ENCODE measurements at regions not wholly inside any gene's neighbourhood (a gene's known extent, or its start where the extent isn't known, plus 50 kb on each side); places are given as distances from the start of the nearest gene placed in this dataset.

DNA sequence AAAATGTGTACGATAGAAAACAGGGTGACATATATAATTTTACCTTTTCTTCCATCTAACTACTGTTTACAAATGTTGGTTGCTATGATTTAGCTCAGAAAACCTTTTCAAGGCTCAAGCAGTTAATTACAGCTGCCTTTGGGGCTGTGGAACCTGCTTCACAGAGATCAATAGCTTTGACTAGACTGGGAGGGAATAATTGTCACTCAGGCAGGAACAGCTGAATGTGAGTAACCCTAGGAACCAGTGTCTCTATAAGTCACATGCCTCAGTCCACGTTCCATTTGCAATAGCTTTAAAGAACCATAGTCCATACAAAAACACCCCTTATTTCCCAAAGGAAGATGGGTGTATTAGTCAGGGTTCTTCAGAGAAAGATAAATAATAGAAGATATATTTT, 306.8 kb upstream of the ERCC4 start:
- Histone ChIP-seq H3K36me3 (no peaks in the 10 kb centered on the region), H3K27me3 (no peaks in the 10 kb centered on the region), H3K4me1 (no peaks in the 10 kb centered on the region), H3K9me3 (no peaks in the 10 kb centered on the region), H3K4me3 (no peak overlapping the region), H3K27ac (no peak overlapping the region)
- intact Hi-C loops (cut with DNase I), result no loop called here
- TF ChIP-seq POLR2A (IDR thresholded peaks at IDR 0.05) (no peak), CTCF (IDR thresholded peaks at IDR 0.05) (no peak)
- DNase-seq, result no peak
- 60 to 67% methylated on average over 2 of the region's 2 CpGs for WGBS, 2 donors

- 57 to 67% methylated on average over 1 of the region's 1 CpG for WGBS, 2 donors
- H3K36me3 ChIP-seq, result no peaks in the 10 kb centered on the region
- intact Hi-C loops (cut with DNase I), result no loop called here
Measured at GRCh38 chr16:13621639-13622038, 298.3 kb upstream of the ERCC4 start.

GRCh38 chr16:13628156-13628555, 291.8 kb upstream of the ERCC4 start:
- intact Hi-C loops (cut with DNase I), result no loop called here
- Histone ChIP-seq H3K27ac (no peak overlapping the region), H3K27me3 (no peaks in the 10 kb centered on the region), H3K4me1 (no peaks in the 10 kb centered on the region), H3K9me3 (no peaks in the 10 kb centered on the region), H3K36me3 (no peaks in the 10 kb centered on the region), H3K4me3 (no peak overlapping the region)
- WGBS, 2 donors, result 82 to 90% methylated on average over 4 of the region's 4 CpGs
- TF ChIP-seq CTCF (IDR thresholded peaks at IDR 0.05) (no peak), POLR2A (IDR thresholded peaks at IDR 0.05) (no peak)
- DNase-seq, result no peak

More at GRCh38 chr16:13621639-13622038, 298.3 kb upstream of the ERCC4 start:
- Histone ChIP-seq H3K4me3 (no peak overlapping the region), H3K27me3 (no peaks in the 10 kb centered on the region), H3K27ac (no peak overlapping the region), H3K4me1 (no peaks in the 10 kb centered on the region), H3K9me3 (no peaks in the 10 kb centered on the region)
- no peak for TF ChIP-seq POLR2A (IDR thresholded peaks at IDR 0.05)
- TF ChIP-seq CTCF (IDR thresholded peaks at IDR 0.05), result no peak
- no peak for DNase-seq

- TF ChIP-seq CTCF (IDR thresholded peaks at IDR 0.05), result no peak
- no peak for TF ChIP-seq POLR2A (IDR thresholded peaks at IDR 0.05)
- DNase-seq, result no peak
- Histone ChIP-seq H3K36me3 (no peaks in the 10 kb centered on the region), H3K4me1 (no peaks in the 10 kb centered on the region), H3K9me3 (no peaks in the 10 kb centered on the region), H3K4me3 (no peak overlapping the region), H3K27ac (no peak overlapping the region), H3K27me3 (no peaks in the 10 kb centered on the region)
- intact Hi-C loops (cut with DNase I), result no loop called here
- WGBS, 2 donors, result 67 to 68% methylated on average over 2 of the region's 2 CpGs
Measured at GRCh38 chr16:13629704-13630103, 290.2 kb upstream of the ERCC4 start.

DNA sequence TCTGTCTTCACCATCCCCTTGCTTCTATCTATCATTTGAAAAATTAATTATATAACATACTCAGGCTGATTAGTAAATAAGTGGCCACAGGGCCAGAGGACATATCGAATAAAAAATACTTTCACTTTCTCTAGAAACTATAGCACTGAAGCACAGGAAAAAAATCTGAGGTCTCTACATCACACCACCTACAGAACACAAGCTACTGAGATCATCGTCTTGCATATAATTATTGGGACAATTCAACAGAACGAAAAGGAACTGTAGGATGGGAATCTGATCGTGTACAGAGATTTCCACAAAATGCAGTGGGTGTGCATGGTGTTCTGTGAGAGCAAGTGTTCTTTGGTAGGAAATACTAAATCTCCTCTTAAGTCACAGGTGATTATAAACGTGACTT, 289.6 kb upstream of the ERCC4 start:
- TF ChIP-seq CTCF (IDR thresholded peaks at IDR 0.05) (no peak), POLR2A (IDR thresholded peaks at IDR 0.05) (no peak)
- Histone ChIP-seq H3K27ac (no peak overlapping the region), H3K36me3 (no peaks in the 10 kb centered on the region), H3K27me3 (no peaks in the 10 kb centered on the region), H3K4me3 (no peak overlapping the region), H3K9me3 (no peaks in the 10 kb centered on the region), H3K4me1 (no peaks in the 10 kb centered on the region)
- WGBS, 2 donors, result 41 to 52% methylated on average over 4 to 5 of the region's 5 CpGs
- DNase-seq, result no peak
- intact Hi-C loops (cut with DNase I), result no loop called here
